OCI-M2 (cell line): ENCODE measurements at regions not wholly inside any gene's neighbourhood (a gene's known extent, or its start where the extent isn't known, plus 50 kb on each side); places are given as distances from the start of the nearest gene placed in this dataset.
"Not testable (repeated sequence)": the region's sequence is repeated elsewhere in the genome, so short reads cannot be mapped to it uniquely, and the experiment has no call there.

Experiments
- DNase-seq: peaks from one replicate; lab custom pipeline; 2025; ENCODE audit not compliant: unreplicated experiment; lab: John Stamatoyannopoulos, UW

DNA sequence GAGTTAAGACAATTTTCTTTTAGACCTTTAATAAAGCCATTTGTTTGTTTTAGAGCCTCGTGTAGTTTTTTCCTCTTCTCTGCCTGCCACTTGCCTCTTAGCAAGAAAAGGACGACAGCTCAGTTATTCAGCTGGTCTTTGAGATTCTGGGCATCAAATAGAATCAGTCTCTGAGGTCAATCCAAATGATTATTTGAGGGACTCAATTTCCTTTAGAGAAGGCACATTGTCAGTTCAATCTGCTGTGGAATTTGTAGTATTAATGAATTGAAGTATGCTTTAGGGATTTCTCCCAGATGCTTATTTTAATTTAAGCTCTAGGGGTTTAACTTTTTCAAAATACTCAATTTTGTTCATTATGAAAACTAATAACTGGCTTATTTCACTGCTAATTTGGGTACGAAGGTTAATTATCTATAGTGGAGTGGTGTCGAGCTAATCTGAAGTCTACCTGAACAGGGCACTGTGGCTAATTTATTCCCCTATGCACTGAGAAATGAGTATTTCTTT is 841.2 kb upstream of the AUTS2 start:
- no peak for DNase-seq

DNA sequence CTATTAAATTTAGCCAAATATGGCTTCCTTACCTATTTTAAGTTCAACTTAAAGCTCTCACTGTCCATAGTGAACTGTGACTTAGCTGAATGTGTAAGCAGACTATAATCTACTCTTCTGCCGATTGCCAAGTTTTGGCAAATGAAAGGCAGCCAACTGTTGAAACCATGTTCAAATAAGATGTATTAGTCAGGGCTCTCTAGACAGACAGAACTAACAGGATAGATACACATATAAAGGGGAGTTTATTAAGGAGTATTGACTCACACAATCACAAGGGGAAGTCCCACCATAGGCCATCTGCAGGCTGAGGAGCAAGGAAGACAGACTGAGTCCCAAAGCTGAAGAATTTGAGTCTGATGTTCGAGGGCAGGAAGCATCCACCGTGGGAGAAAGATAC is 837.7 kb upstream of the AUTS2 start:
- DNase-seq = no peak

DNA sequence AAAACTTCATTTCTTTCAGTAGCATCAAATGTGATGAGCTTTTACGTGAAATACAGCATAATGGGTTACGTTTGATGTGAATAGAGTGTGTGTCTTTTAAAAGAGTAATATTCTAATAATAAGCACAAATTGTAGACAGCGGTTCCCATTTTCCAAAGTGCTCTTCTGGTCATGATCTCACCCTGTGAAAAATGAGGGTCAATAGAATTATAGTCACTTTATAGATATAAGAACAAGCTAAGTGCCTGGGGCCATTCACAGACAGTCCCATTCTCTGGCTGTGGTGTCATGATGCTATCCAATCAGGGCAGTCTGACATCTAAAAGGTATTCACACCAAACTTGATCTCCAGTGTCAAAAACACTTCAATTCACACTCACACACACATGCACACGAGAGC is 830.8 kb upstream of the AUTS2 start:
- DNase-seq = no peak

DNA sequence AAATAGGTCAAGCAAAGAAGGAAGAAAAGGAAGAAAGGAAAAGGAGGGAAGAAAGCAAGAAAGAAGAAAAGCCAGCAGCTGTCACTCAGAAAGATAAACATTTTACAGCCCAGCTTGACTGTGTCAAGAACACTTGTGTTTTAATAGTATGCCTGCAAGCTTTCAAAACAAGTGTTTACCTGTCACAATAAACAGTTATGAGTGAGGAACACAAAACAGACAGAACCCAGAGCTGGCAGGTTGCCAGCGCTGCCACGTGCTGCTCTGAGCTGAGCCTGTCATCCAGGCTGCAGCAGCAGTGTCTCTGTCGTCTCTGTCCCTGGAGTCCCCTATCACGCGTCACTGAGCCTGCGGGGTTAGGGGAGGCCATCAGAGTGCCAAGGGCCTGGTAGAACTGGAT is 827.6 kb upstream of the AUTS2 start:
- DNase-seq = no peak

DNA sequence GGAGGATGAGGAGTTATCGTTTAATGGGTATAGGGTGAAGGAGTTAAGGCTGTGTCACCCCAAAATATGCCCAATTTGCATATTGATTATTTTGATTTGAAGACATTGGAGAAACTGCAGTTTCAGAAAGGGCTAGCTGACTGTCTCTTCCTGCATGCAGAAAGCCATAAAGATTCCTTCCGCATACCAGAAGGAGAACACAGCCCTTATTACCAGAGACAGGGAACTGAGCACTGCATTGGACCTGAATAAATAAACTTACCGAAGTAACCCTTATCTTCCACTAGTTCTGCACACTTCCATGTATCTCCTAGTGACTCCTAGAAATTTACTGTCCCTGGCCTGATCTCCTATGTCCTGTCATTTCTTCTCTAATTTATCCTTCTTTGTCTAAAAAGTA is 821.9 kb upstream of the AUTS2 start:
- no peak for DNase-seq

DNA sequence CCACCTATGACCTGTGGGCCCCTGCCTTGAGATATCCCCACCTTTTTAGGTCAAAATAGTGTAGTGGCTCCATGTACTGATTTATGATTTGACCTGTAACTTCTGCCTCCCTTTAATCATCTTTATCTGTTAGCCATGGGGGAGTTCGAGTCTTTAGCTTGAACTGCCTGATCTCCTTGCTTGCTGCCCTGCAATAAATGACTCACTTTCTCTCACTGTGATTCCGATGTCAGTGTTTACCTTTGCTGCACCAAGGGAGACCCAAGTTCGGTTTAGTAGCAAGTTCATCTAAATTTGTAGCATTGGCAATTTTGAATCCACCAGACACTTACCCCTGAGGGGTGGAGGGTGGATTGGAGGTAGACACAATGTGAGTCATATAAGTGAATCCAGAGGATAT is 814.6 kb upstream of the AUTS2 start:
- no peak for DNase-seq

DNA sequence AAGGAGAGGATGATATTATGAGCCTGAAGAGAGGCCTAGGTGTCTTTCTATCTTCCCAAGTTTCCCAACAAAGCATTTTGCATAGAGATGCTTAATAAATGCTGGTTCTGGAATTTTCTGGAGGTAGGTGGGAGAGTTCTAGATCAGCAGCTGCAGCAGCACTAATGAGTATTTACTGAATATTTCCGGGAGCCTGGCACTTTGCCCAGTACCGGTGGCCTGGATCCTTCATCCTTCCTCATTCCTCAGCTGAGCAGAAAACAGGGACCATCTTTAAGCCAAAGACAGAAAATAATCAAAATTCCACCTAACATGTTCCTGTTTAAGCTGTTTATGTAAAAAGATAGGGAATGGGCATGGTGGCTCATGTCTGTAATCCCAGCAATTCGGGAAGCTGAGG is 813.2 kb upstream of the AUTS2 start:
- DNase-seq = no peak

DNA sequence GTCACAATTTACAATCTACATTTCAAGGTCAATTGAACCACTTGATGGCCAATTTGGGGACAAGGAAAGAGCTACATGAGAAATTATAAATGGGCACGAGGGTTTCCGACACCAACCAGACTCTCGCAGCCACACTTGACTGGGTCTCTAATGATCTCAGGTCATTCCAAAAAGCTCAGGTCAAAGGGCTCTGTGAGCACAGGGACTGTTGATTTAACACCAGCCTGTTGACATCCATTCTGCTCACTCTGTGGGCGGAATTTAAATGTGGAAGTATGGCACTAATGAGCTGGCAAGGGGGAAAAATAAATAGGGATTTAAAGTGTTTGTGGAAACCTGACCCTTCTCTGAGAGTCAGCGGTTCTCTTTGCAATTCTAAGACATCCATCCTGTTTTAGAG is 810.7 kb upstream of the AUTS2 start:
- no peak for DNase-seq

DNA sequence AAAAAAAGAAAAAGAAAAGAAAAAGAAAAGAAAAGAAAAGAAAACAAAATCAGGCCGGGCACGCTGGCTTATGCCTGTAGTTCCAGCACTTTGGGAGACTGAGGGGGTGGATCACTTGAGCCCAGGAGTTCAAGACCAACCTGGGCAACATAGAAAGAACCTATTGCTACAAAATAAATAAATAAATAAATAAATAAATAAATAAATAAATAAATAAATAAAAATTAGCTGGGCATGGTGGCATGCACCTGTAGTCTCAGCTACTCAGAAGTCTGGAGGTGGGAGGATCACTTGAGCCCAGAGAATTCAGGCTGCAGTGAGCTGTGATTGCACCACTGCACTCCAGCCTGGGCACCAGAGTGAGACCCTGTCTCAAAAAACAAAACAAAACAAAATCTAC is 809.7 kb upstream of the AUTS2 start:
- DNase-seq = not testable (repeated sequence)

DNA sequence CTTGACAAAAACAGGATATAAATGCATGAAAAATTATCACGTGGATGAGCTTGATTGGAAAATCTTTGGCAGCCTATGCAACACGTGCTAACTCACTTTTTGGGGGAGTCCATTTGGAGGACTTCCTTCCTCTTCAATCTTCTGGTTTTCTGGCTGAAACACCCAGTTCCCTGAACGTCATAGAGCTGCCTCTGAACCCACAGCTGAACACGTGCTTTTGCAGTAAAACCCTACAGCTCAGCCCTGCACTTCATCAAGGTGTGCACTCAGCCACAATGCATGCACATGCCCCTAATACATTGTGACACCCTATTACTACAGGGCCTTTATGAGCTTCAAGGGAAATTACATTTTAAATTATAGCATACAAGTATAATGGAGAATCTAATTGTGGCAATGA is 808.7 kb upstream of the AUTS2 start:
- no peak for DNase-seq

DNA sequence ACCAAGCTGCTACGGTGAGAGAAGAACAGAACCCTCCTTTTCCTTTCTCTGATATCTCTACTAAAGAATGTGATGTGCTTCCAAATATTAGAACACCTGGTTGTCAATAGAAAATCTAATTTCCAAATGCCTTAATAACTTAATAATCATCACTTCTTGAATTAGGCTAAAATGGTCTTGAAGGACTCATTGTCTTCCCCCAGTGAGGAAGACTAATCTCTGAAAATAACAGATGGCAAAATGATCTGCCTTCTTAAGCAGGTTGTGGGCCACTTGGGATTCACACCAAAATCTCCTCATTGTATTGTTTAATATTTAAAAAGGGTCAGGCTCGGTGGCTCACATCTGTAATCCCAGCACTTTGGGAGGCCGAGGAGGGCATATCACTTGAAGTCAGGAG is 805.9 kb upstream of the AUTS2 start:
- DNase-seq = no peak

DNA sequence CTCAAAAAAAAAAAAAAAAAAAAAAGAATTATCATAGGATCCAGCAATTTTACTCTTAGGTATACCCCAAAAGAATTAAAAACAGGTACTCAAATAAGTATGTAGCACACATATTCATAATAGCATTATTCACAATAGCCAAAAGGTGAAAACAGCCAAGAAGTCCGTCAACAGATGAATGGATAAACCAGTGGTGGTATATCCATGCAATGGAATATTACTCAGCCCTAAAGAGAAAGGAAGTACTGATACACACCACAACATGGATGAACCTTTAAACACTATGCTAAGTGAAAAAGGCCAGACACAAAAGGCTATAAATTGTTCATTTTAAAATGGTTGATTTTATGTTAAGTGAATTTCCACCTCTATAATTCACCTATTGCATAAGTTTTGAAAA is 804.8 kb upstream of the AUTS2 start:
- no peak for DNase-seq

DNA sequence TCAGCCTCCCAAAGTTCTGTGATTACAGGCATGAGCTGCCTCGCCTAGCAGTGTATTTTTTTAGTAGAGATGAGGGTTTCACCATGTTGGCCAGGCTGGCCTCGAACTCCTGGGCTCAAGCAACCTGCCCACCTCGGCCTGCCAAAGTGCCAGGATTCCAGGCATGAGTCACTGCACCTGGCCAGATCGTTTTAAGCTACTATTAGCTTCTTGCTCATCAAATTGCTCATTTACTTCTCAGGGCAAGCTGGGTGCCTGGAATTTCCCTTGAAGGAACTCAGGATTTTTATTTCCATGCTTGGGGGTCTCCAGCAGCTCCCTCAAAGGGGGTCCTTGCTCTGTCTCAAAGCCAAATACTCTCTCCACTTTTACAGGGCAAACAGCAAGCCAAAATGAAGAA is 798.0 kb upstream of the AUTS2 start:
- DNase-seq = no peak

DNA sequence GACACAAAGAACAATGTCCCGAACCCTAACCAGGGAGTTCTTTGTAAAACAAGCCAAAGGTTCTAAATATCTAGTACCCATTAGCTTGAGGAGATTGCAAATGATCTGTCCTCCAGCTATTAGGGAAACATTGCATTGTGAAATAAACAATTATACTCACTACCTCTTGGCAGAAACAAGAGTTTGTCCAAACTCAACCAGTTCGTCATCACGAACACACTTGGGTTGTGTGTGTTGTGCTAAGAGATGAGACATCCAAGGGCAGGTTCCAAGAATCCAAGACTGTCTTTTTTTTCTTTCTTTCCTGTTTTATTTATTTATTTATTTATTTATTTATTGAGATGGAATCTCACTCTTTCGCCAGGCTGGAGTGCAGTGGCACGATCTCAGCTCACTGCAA is 793.1 kb upstream of the AUTS2 start:
- DNase-seq = no peak

DNA sequence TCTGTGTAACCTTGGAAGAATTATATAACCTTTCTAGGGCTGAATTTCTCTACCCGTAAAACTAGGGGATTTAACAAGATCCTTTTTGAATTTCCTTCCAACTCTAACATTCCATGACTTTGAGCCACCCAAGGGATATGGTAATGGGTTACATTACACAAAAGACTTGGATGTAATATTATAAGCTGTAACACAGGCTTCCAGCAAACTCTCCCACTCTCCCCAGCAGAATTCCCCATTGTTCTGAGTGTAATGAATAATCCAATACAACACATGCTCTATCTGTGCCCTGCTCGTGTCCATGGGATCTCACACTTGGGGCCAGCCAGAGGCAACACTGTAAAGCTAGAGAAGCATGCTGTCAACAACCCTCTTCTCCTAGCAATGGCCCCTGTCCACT is 790.6 kb upstream of the AUTS2 start:
- no peak for DNase-seq

DNA sequence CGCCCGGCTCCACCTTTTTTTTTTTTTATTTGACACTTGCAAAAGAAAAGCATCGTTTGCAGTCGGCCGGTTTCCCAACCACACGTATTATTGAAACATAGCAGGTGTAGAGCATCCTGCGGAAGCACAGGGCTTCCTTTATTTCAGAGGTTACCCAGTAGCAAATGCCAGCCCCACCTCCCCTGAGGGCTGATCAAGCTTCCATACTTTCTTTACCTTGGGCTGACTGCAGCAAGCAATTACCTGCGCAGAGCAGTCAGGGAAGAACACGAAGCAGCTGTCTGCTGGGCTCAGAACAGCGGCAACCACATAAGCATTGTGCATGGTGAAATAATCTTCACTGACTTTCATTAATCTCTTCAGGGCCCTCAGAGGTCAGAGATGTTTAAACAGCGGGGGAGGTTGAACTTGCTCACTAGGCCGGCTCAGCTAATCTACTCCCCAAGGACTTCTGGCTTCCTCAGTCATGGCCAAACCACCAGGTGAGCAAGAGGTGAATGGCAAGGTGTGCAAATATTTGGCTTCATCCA is 784.7 kb upstream of the AUTS2 start:
- no peak for DNase-seq

DNA sequence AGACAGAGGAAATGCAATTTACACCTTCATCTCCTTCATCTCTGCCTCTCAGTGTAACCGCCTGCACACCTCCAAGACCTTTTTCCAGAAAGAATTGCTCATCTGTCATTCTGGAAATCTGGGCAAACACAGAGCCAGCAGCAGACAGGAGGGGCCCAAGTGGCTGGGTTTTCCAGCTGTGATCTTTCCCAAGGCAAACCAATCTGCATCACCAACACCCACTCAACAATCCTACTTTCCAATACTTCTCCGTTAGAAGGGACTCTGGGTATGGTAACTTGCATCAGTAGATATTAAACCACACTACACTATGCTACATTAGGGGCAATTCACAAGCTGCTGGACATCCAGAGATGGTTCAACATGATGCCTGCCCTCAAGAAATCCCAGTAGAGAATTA is 781.8 kb upstream of the AUTS2 start:
- no peak for DNase-seq

DNA sequence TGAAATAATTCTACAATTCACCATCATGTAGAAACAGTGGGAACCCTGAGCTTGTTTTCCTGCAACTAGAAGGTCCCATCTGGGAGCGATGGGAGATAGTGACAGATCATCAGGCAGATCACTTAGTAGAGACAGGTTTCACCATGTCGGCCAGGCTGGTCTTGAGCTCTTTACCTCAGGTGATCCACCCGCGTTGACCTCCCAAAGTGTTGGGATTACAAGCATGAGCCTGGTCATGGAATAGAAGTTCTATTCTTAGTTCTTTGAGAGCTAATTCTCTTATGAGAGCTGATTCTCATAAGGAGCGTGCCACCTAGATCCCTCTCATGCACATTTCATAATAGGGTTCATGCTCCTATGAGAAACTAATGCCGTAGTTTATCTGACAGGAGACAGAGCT is 778.0 kb upstream of the AUTS2 start:
- DNase-seq = no peak

DNA sequence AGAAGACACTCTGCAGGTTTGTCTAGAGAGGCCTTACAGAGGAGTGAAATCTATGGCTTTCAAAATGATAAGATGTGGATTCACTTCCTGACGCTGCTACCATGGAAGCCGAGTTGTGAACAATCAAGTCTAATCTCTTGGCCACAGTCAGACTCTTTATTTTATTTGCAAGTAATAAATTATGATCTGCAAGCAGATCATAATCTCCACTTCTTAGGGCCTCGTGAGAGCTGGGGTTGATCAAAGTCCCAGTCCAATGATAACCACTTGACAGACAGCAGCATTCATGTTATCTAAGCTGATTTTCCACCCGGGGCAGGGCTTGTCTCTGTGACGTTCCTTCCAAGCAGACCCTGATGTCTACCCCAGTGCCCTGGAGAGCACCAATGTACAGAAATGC is 776.4 kb upstream of the AUTS2 start:
- DNase-seq = no peak

DNA sequence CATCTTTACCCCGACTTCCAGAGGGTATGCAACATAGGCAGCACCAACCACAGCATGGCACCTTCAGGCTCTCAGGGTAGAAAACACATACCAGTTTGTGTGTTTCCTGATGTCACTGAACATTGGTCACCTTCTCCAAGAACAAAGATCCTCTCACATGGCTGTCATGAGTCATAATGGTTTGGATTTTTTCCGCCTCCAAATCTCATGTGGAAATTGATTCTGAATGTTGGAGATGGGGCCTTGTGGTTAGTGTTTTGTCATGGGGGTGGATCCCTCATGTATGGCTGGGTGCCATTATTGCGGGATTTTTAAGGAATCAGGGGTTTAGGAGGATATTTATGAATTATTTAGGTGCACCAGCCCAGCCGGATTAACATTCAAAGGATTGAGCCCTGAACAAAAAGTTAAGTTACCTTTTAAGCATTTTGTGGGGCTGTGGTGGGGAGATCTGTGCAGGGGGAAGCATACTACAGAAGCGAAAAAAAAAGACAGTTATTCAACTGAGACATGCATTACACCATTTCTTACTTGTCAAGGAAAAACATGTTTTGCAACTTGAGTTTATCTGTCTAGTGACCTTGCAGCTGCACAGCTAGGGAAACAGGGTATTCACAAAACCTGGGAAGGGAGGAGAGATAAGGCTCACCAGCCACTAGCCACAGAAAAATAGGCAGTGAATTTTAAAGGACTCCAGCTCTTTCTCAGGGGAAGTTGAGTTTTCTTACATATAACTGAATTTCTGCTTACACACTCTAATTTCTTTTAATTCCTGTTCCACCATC is 774.1 kb upstream of the AUTS2 start:
- DNase-seq = no peak

DNA sequence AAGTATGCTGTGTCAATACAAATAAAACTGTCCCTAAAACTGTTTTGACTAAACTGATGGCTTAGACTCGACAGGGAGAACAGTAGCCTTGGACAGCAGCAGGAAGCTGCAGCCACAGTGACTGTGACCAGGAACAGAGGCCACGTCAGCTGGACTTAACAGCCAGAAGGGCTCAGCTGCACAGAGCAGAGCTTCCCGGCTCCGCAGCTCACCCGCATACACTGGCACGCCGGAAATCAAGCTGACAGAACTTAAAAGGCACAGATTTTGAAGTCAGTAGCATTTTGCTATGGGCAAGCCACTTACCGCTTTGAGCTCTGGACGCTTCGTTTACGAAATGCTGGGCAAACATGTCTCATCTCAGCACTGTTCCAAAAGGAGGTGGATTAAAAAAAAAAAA is 769.7 kb upstream of the AUTS2 start:
- no peak for DNase-seq

DNA sequence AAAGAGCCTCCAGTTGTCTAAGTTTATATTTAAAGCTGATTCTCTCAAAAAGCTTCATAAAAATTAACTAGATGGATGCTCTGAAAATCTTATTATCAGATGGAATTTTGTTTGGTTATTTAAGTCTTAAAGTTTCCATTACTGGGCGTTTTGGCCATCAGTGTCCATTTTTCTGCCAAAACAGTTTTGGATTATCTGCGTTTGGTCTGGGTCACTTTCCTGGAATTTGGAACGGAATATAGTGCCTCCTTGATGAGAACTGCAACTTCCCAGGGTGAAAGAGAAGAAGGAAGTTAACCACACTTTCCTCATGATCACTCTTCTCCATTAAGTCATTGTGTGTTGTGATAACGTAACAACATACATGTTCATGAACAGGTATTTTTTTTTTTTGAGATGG is 764.9 kb upstream of the AUTS2 start:
- DNase-seq = no peak

DNA sequence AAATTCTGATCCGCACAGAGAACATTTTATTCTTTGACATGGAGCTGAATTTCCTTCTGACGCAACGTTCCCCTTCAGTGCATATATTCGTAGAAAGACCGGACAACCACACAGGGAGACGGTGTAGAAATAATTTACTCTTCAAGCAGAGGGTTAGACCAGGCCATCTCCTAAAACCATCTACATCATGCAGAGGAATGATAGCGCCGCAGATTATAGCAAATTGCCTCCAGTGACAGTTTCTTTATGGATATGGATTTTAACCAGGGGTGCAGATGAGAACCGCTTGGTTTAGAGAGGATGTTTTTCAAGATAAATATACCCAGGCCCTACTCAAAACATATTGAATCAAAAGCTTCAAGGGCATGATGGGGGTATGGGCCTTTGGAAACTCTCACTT is 759.3 kb upstream of the AUTS2 start:
- DNase-seq = no peak
